ENCODE measurements at regions not wholly inside any gene's neighbourhood (a gene's known extent, or its start where the extent isn't known, plus 50 kb on each side); places are given as distances from the start of the nearest gene placed in this dataset.

DNA sequence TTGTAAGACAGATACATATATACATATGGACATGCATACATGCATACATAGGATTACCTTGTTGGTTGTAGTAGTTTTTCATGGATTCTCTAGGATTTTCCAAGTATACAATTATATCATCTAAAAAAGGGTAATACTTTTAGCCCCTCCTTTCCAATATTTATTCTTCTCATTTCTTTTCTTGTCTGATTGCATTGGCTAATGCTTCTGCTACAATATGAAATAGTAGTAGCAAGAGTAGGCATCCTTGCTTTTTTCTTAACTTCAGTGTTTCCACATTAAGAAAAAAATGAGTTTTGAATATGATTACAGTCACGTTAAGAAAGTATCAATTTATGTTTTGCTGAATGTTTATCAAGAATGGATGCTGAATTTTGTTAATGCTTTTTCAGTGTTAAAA is 58.0 kb downstream of the RBFOX3 start:
- Histone ChIP-seq H3K4me2 (ENCODE audit: low read length) (no peak overlapping the region), H3K27me3 (ENCODE audit: low read length) (peaks cover 64% of the 10 kb centered on the region), H3K27ac (ENCODE audit: low read length) (no peak overlapping the region), H4K20me1 (ENCODE audit: low read length) (no peaks in the 10 kb centered on the region), H3K79me2 (ENCODE audit: low read length) (no peaks in the 10 kb centered on the region), H3F3A (ENCODE audit: low read length, unreplicated experiment) (no peaks in the 10 kb centered on the region), H3K4me1 (ENCODE audit: insufficient read depth, low read length) (no peaks in the 10 kb centered on the region), H3K36me3 (ENCODE audit: low read depth, low read length) (no peaks in the 10 kb centered on the region), H3K4me3 (ENCODE audit: low read length) (no peak overlapping the region), H3K9ac (ENCODE audit: low read length) (no peak overlapping the region), H3K9me2 (replicated peaks; ENCODE audit: low read length) (no peaks in the 10 kb centered on the region), H2AFZ (ENCODE audit: low read length) (no peak overlapping the region), H3K9me3 (ENCODE audit: low read length) (no peaks in the 10 kb centered on the region)
- ATAC-seq (no peak), DNase-seq (no peak)
- CTCF ChIA-PET = no interaction called here
- POLR2A ChIA-PET (ENCODE audit: unreplicated experiment) = interaction anchor here (0.6 kb wide), 1 partner anchor 158 kb away, joined by 4 read pairs; no protein-coding TSS in a partner anchor
- intact Hi-C loops (cut with micrococcal nuclease) = no loop called here
- TF ChIP-seq EZH2 (IDR thresholded peaks at IDR 0.05; ENCODE audit: low read length, unreplicated experiment) = no peak
- TF ChIP-seq EZH2phosphoT487 (IDR thresholded peaks at IDR 0.05; ENCODE audit: borderline replicate concordance, low read length) = no peak
- TF ChIP-seq, protein P1, sequence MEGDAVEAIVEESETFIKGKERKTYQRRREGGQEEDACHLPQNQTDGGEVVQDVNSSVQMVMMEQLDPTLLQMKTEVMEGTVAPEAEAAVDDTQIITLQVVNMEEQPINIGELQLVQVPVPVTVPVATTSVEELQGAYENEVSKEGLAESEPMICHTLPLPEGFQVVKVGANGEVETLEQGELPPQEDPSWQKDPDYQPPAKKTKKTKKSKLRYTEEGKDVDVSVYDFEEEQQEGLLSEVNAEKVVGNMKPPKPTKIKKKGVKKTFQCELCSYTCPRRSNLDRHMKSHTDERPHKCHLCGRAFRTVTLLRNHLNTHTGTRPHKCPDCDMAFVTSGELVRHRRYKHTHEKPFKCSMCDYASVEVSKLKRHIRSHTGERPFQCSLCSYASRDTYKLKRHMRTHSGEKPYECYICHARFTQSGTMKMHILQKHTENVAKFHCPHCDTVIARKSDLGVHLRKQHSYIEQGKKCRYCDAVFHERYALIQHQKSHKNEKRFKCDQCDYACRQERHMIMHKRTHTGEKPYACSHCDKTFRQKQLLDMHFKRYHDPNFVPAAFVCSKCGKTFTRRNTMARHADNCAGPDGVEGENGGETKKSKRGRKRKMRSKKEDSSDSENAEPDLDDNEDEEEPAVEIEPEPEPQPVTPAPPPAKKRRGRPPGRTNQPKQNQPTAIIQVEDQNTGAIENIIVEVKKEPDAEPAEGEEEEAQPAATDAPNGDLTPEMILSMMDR (conservative IDR thresholded peaks at IDR 0.05; ENCODE audit: low read depth, low read length) = no peak
- no TSS peak for BruUV-seq (replicated peaks)

DNA sequence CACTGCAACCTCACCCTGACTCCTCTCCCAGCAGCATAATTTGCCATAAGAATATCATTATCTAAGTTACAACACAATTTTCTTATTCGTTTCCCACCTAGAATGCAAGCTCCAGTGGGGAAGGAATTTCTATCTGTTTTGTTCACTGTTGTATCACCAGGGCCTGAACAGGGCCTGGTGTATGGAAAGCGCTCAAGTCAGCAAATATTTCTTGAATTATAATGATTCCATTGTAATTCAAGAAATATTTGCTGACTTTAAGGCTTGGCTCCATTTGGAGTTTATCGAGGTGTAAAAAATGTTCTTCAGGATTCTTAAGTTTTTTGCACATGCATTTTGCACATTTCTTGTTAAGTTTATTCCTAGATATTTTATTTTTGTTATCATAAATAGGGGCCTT is 58.4 kb downstream of the RBFOX3 start:
- Histone ChIP-seq H3K4me3 (ENCODE audit: low read length) (no peak overlapping the region), H3K27me3 (ENCODE audit: low read length) (peaks cover 64% of the 10 kb centered on the region), H3K36me3 (ENCODE audit: low read depth, low read length) (no peaks in the 10 kb centered on the region), H3K9ac (ENCODE audit: low read length) (no peak overlapping the region), H3K9me3 (ENCODE audit: low read length) (no peaks in the 10 kb centered on the region), H3K79me2 (ENCODE audit: low read length) (no peaks in the 10 kb centered on the region), H3K9me2 (replicated peaks; ENCODE audit: low read length) (no peaks in the 10 kb centered on the region), H3K27ac (ENCODE audit: low read length) (no peak overlapping the region), H3K4me1 (ENCODE audit: insufficient read depth, low read length) (no peaks in the 10 kb centered on the region), H2AFZ (ENCODE audit: low read length) (no peak overlapping the region), H3F3A (ENCODE audit: low read length, unreplicated experiment) (no peaks in the 10 kb centered on the region), H4K20me1 (ENCODE audit: low read length) (no peaks in the 10 kb centered on the region), H3K4me2 (ENCODE audit: low read length) (no peak overlapping the region)
- DNase-seq = no peak
- ChIA-PET POLR2A (ENCODE audit: unreplicated experiment) (no interaction called here), CTCF (no interaction called here)
- no peak for ATAC-seq
- intact Hi-C loops (cut with micrococcal nuclease) = no loop called here
- TF ChIP-seq EZH2phosphoT487 (IDR thresholded peaks at IDR 0.05; ENCODE audit: borderline replicate concordance, low read length) (no peak), EZH2 (IDR thresholded peaks at IDR 0.05; ENCODE audit: low read length, unreplicated experiment) (no peak)
- TF ChIP-seq, protein P1 (conservative IDR thresholded peaks at IDR 0.05; ENCODE audit: low read depth, low read length) = no peak
- no TSS peak for BruUV-seq (replicated peaks)

DNA sequence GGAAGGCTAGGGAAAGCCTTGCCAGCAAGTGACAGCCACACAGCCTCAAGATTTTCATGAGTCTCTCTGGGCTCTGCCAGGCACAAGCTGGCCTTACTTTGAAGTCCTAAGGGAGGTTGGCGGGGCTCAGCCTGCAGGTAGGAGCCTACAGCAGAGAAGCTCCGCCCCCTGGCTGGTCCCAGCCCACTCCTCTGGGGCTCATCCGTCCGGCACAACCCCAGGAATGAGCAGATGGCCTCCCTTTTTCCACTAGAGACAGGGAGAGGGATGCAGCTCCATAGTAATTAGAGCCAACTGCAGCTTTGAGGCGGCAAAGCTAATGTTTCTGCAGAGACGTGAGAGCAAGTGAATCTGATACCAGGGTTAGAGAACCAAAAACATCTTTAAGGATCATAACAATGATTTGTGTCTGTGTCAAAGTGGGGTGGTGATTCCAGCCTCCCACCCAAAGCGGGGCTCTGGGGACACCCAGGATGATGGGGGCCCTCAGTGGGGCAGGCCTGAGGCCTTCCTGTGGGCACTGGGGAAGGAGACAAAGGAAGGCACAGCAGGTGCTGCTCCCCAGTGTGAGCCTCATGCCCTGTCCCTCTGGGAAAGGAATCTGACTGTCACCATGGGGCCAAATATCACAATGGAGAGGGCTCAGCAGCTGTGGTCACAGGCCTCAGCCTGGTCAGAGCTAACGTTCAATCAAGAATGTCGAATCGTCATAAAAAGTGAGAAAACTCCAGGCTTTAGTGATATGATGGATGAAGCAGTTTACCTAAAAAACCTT is 61.5 kb downstream of the RBFOX3 start:
- H3K9me3 ChIP-seq (ENCODE audit: low read length) = no peaks in the 10 kb centered on the region
- DNase-seq (no peak), ATAC-seq (no peak)
- H3K27ac ChIP-seq (ENCODE audit: low read length) = no peak overlapping the region
- H2AFZ ChIP-seq (ENCODE audit: low read length) = no peak overlapping the region
- H3K36me3 ChIP-seq (ENCODE audit: low read depth, low read length) = no peaks in the 10 kb centered on the region
- no peaks in the 10 kb centered on the region for H3K9me2 ChIP-seq (replicated peaks; ENCODE audit: low read length)
- no TSS peak for BruUV-seq (replicated peaks)
- intact Hi-C loops (cut with micrococcal nuclease) = no loop called here
- H3K4me1 ChIP-seq (ENCODE audit: insufficient read depth, low read length) = no peaks in the 10 kb centered on the region
- H3K4me3 ChIP-seq (ENCODE audit: low read length) = no peak overlapping the region
- H3K79me2 ChIP-seq (ENCODE audit: low read length) = no peaks in the 10 kb centered on the region
- no peaks in the 10 kb centered on the region for H3F3A ChIP-seq (ENCODE audit: low read length, unreplicated experiment)
- POLR2A ChIA-PET (ENCODE audit: unreplicated experiment) = no interaction called here
- CTCF ChIA-PET = no interaction called here
- H3K4me2 ChIP-seq (ENCODE audit: low read length) = no peak overlapping the region
- H3K9ac ChIP-seq (ENCODE audit: low read length) = no peak overlapping the region
- TF ChIP-seq, protein P1 (conservative IDR thresholded peaks at IDR 0.05; ENCODE audit: low read depth, low read length) = no peak
- no peak for TF ChIP-seq EZH2 (IDR thresholded peaks at IDR 0.05; ENCODE audit: low read length, unreplicated experiment)
- H4K20me1 ChIP-seq (ENCODE audit: low read length) = no peaks in the 10 kb centered on the region
- peaks cover 79% of the 10 kb centered on the region for H3K27me3 ChIP-seq (ENCODE audit: low read length)
